ENCODE measurements at regions not wholly inside any gene's neighbourhood (a gene's known extent, or its start where the extent isn't known, plus 50 kb on each side); places are given as distances from the start of the nearest gene placed in this dataset.

- in situ Hi-C loops (cut with HindIII; ENCODE audit: low pct_unique_long_range_greater_than_20kb, low sequenced_read_pairs) = no loop called here
- DNase-seq (ENCODE audit: low read depth in 1 of 2, low spot score in 1 of 2) = no peak
- TF ChIP-seq JUND (IDR thresholded peaks at IDR 0.05; ENCODE audit: low read depth) = no peak
Measured at GRCh38 chr3:153880493-153880892, 240.7 kb upstream of the ARHGEF26 start.

GRCh38 chr3:153881201-153881600, 240.0 kb upstream of the ARHGEF26 start:
- in situ Hi-C loops (cut with HindIII; ENCODE audit: low pct_unique_long_range_greater_than_20kb, low sequenced_read_pairs) = no loop called here
- DNase-seq (ENCODE audit: low read depth in 1 of 2, low spot score in 1 of 2) = no peak
- TF ChIP-seq JUND (IDR thresholded peaks at IDR 0.05; ENCODE audit: low read depth) = no peak

GRCh38 chr3:153885359-153885758, 235.8 kb upstream of the ARHGEF26 start:
- in situ Hi-C loops (cut with HindIII; ENCODE audit: low pct_unique_long_range_greater_than_20kb, low sequenced_read_pairs) = no loop called here
- DNase-seq (ENCODE audit: low read depth in 1 of 2, low spot score in 1 of 2) = no peak
- TF ChIP-seq JUND (IDR thresholded peaks at IDR 0.05; ENCODE audit: low read depth) = no peak

GRCh38 chr3:153889905-153890334, 231.3 kb upstream of the ARHGEF26 start:
- no peak for DNase-seq (ENCODE audit: low read depth in 1 of 2, low spot score in 1 of 2)
- in situ Hi-C loops (cut with HindIII; ENCODE audit: low pct_unique_long_range_greater_than_20kb, low sequenced_read_pairs) = no loop called here
- no peak for TF ChIP-seq JUND (IDR thresholded peaks at IDR 0.05; ENCODE audit: low read depth)

GRCh38 chr3:153892126-153892525, 229.1 kb upstream of the ARHGEF26 start:
- in situ Hi-C loops (cut with HindIII; ENCODE audit: low pct_unique_long_range_greater_than_20kb, low sequenced_read_pairs) = no loop called here
- DNase-seq (ENCODE audit: low read depth in 1 of 2, low spot score in 1 of 2) = no peak
- no peak for TF ChIP-seq JUND (IDR thresholded peaks at IDR 0.05; ENCODE audit: low read depth)

GRCh38 chr3:153894857-153895256, 226.3 kb upstream of the ARHGEF26 start:
- DNase-seq (ENCODE audit: low read depth in 1 of 2, low spot score in 1 of 2) = no peak
- TF ChIP-seq JUND (IDR thresholded peaks at IDR 0.05; ENCODE audit: low read depth) = no peak
- in situ Hi-C loops (cut with HindIII; ENCODE audit: low pct_unique_long_range_greater_than_20kb, low sequenced_read_pairs) = no loop called here

- no peak for TF ChIP-seq JUND (IDR thresholded peaks at IDR 0.05; ENCODE audit: low read depth)
Measured at GRCh38 chr3:153896197-153896596, 225.0 kb upstream of the ARHGEF26 start.

GRCh38 chr3:153897025-153897723, 224.0 kb upstream of the ARHGEF26 start:
- TF ChIP-seq JUND (IDR thresholded peaks at IDR 0.05; ENCODE audit: low read depth) = no peak
- in situ Hi-C loops (cut with HindIII; ENCODE audit: low pct_unique_long_range_greater_than_20kb, low sequenced_read_pairs) = no loop called here

More at GRCh38 chr3:153896197-153896596, 225.0 kb upstream of the ARHGEF26 start:
- in situ Hi-C loops (cut with HindIII; ENCODE audit: low pct_unique_long_range_greater_than_20kb, low sequenced_read_pairs) = no loop called here
- DNase-seq (ENCODE audit: low read depth in 1 of 2, low spot score in 1 of 2) = no peak

GRCh38 chr3:153897842-153898241, 223.3 kb upstream of the ARHGEF26 start:
- in situ Hi-C loops (cut with HindIII; ENCODE audit: low pct_unique_long_range_greater_than_20kb, low sequenced_read_pairs) = no loop called here
- no peak for TF ChIP-seq JUND (IDR thresholded peaks at IDR 0.05; ENCODE audit: low read depth)
- no peak for DNase-seq (ENCODE audit: low read depth in 1 of 2, low spot score in 1 of 2)

More at GRCh38 chr3:153897025-153897723, 224.0 kb upstream of the ARHGEF26 start:
- no peak for DNase-seq (ENCODE audit: low read depth in 1 of 2, low spot score in 1 of 2)

- no peak for DNase-seq (ENCODE audit: low read depth in 1 of 2, low spot score in 1 of 2)
- no peak for TF ChIP-seq JUND (IDR thresholded peaks at IDR 0.05; ENCODE audit: low read depth)
Measured at GRCh38 chr3:153901152-153901551, 220.0 kb upstream of the ARHGEF26 start.

GRCh38 chr3:153901991-153902390, 219.2 kb upstream of the ARHGEF26 start:
- DNase-seq (ENCODE audit: low read depth in 1 of 2, low spot score in 1 of 2) = no peak
- in situ Hi-C loops (cut with HindIII; ENCODE audit: low pct_unique_long_range_greater_than_20kb, low sequenced_read_pairs) = no loop called here
- TF ChIP-seq JUND (IDR thresholded peaks at IDR 0.05; ENCODE audit: low read depth) = no peak

More at GRCh38 chr3:153901152-153901551, 220.0 kb upstream of the ARHGEF26 start:
- in situ Hi-C loops (cut with HindIII; ENCODE audit: low pct_unique_long_range_greater_than_20kb, low sequenced_read_pairs) = no loop called here

- DNase-seq (ENCODE audit: low read depth in 1 of 2, low spot score in 1 of 2) = no peak
- in situ Hi-C loops (cut with HindIII; ENCODE audit: low pct_unique_long_range_greater_than_20kb, low sequenced_read_pairs) = no loop called here
- TF ChIP-seq JUND (IDR thresholded peaks at IDR 0.05; ENCODE audit: low read depth) = no peak
Measured at GRCh38 chr3:153903430-153903829, 217.8 kb upstream of the ARHGEF26 start.

GRCh38 chr3:153906366-153906765, 214.8 kb upstream of the ARHGEF26 start:
- no peak for TF ChIP-seq JUND (IDR thresholded peaks at IDR 0.05; ENCODE audit: low read depth)
- no peak for DNase-seq (ENCODE audit: low read depth in 1 of 2, low spot score in 1 of 2)
- in situ Hi-C loops (cut with HindIII; ENCODE audit: low pct_unique_long_range_greater_than_20kb, low sequenced_read_pairs) = no loop called here

GRCh38 chr3:153910387-153910786, 210.8 kb upstream of the ARHGEF26 start:
- in situ Hi-C loops (cut with HindIII; ENCODE audit: low pct_unique_long_range_greater_than_20kb, low sequenced_read_pairs) = no loop called here
- DNase-seq (ENCODE audit: low read depth in 1 of 2, low spot score in 1 of 2) = no peak
- no peak for TF ChIP-seq JUND (IDR thresholded peaks at IDR 0.05; ENCODE audit: low read depth)

Data from T47D (cell line).